Coronary artery (tissue), 2 donors: ENCODE measurements at regions not wholly inside any gene's neighbourhood (a gene's known extent, or its start where the extent isn't known, plus 50 kb on each side); places are given as distances from the start of the nearest gene placed in this dataset.

Experiments used
- DNase-seq: peaks from one replicate; pipeline ENCODE4 v3.0.0-alpha.2; 2017; ENCODE audit warnings: low spot score
- H3K27ac ChIP-seq, 2 donors: fragments of 200-600 bp; sonication (generic); one replicate each; pipeline ENCODE4 v1.5.1; 2016 to 2019
- H3K4me3 ChIP-seq: fragments of 200-600 bp; sonication (generic); 2 replicates; pipeline ENCODE4 v1.5.1; 2016; ENCODE audit warnings: mild to moderate bottlenecking, moderate library complexity
- CTCF ChIP-seq: fragments of 200-600 bp; sonication (generic); IDR thresholded peaks from one replicate; pipeline ENCODE4 v1.5.1; 2019; ENCODE audit warnings: antibody characterized with exemption

- no peak for DNase-seq
- no peak for TF ChIP-seq CTCF
- no peak overlapping the region for H3K27ac ChIP-seq
- H3K4me3 ChIP-seq = no peak overlapping the region
Measured at GRCh38 chr6:37561361-37561760, 61.7 kb upstream of the CCDC167 start.

DNA sequence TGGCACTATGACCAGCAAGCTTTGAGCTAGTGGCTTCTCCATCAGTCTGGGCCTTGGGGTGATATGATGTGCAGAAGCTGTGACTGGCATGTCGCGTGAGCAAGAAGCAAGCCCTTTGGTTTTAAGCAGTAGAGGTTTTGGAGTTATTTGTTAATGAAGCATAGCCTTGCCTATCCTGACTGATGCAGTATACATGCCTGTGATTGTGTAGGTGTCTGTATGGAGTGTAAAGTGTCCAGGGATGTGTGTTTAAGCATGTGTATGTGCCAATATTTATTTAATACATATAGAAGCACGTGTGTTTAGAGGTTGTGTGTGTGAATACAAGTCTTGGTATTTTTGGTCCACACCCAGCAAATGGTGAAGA lies 61.0 kb upstream of the CCDC167 start:
- H3K4me3 ChIP-seq = no peak overlapping the region
- H3K27ac ChIP-seq = no peak overlapping the region
- TF ChIP-seq CTCF = no peak
- DNase-seq = no peak

DNA sequence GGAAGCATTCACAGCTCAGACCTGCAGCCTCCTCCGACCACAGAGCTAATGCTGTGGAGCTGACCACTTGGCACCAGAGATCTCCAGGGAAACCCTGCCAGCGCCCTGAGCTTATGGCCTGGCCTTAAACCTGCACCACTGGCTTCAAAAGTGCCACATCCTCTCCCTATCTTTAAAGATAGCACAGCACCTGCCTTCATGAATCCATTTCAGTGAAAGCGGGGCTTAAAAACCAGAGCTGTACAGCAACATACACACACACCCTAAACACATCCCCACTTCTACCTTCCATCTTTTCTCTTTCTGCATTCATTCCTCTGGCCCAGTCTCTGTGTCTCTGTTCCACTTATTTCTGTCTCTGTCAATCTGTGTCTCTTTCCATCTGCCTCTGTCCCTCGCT lies 59.8 kb upstream of the CCDC167 start:
- no peak for TF ChIP-seq CTCF
- DNase-seq = no peak
- no peak overlapping the region for H3K27ac ChIP-seq
- H3K4me3 ChIP-seq = no peak overlapping the region

GRCh38 chr6:37559050-37559449 lies 59.4 kb upstream of the CCDC167 start:
- Histone ChIP-seq H3K27ac (no peak overlapping the region), H3K4me3 (no peak overlapping the region)
- DNase-seq = no peak
- TF ChIP-seq CTCF = no peak

DNA sequence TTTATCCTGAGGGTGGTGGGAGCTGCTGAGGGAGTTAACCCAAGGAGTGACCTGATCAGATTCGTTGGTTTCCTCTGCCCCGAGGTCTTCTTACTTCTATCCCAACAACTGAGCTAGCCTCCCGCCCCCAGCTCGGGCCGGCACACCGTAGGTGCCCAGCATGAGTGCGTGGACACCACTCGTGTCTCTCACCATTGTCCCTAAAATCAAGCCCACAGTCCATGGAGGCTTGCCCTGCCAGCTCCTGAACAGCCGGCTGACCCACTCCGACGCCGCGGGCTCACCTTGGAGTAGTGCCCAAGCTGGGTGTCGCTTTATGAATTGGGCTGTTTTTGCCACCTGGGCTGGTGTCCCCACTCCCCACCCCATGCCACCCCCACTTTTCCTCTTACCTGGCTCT lies 59.0 kb upstream of the CCDC167 start:
- no peak overlapping the region for H3K4me3 ChIP-seq
- H3K27ac ChIP-seq = no peak overlapping the region
- no peak for DNase-seq
- no peak for TF ChIP-seq CTCF

- Histone ChIP-seq H3K4me3 (no peak overlapping the region), H3K27ac (no peak overlapping the region)
- no peak for TF ChIP-seq CTCF
- no peak for DNase-seq
Measured at GRCh38 chr6:37558168-37558567, 58.5 kb upstream of the CCDC167 start.

DNA sequence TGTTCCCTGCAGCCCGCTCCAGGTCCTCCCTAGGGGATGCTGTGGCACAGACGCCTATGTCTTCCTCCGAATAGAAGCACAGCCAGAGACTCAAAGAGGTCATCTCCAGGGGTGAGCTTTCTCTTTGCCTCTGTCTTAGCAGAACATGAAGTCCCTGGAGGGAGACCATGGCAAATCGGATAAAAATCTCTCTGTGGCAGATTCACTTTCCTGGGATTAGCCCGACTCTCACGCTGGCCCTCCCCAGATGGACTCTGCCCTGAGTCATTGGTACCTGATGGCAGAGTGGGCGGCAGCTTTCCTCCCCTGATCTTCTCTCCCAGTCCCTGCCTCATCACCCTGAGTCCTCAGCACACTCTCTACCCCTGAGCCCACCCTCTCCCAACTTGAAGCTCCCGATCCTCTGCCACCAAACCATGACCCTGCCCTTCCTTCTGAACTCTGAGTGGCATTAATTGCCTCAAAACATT lies 58.0 kb upstream of the CCDC167 start:
- TF ChIP-seq CTCF = no peak
- Histone ChIP-seq H3K27ac (no peak overlapping the region), H3K4me3 (no peak overlapping the region)
- no peak for DNase-seq
